ENCODE measurements at regions not wholly inside any gene's neighbourhood (a gene's known extent, or its start where the extent isn't known, plus 50 kb on each side); places are given as distances from the start of the nearest gene placed in this dataset.

GRCh38 chr12:104903648-104904423, 54.3 kb downstream of the SLC41A2 start:
- TF ChIP-seq CTCF (conservative IDR thresholded peaks at IDR 0.05 in 1 of 2, IDR thresholded peaks at IDR 0.05 in 1 of 2; ENCODE audit: extremely low read depth in 1 of 2, insufficient read depth in 1 of 2, low read depth in 1 of 2, low read length in 2 of 2) = no peak
- TF ChIP-seq EZH2 (IDR thresholded peaks at IDR 0.05; ENCODE audit: borderline replicate concordance, low read length) = no peak

Data from mammary epithelial cell (primary cell).